Sigmoid colon (tissue), 4 donors: ENCODE measurements at regions not wholly inside any gene's neighbourhood (a gene's known extent, or its start where the extent isn't known, plus 50 kb on each side); places are given as distances from the start of the nearest gene placed in this dataset.

Source experiments
- CTCF ChIP-seq, 4 experiments: fragments of 450-650 bp in 3 of 4; fragments of 200-600 bp in 1 of 4; IDR thresholded peaks; one replicate each; pipeline ENCODE4 v1.5.1; 2016 to 2019; ENCODE audit warnings: antibody characterized with exemption in 4 of 4, mild to moderate bottlenecking in 3 of 4, moderate library complexity in 2 of 4
- POLR2A ChIP-seq, 2 donors: fragments of 450-650 bp; IDR thresholded peaks; one replicate each; pipeline ENCODE4 v1.6.1; 2016; ENCODE audit warnings: antibody characterized with exemption in 2 of 2, mild to moderate bottlenecking in 2 of 2, moderate library complexity in 2 of 2
- POLR2AphosphoS5 ChIP-seq, 4 donors: sonication (generic); formaldehyde crosslinking; IDR thresholded peaks; one replicate each; pipeline ENCODE4 v1.6.1; 2017; ENCODE audit warnings: antibody characterized with exemption in 4 of 4

- no peak for TF ChIP-seq POLR2A (IDR thresholded peaks at IDR 0.05)
- no peak for TF ChIP-seq POLR2AphosphoS5 (IDR thresholded peaks at IDR 0.05)
- no peak for TF ChIP-seq CTCF (IDR thresholded peaks at IDR 0.05)
Observed at GRCh38 chr21:28523367-28523766, 469.3 kb downstream of the LTN1 start.
